SKM-1 (cell line): ENCODE measurements at regions not wholly inside any gene's neighbourhood (a gene's known extent, or its start where the extent isn't known, plus 50 kb on each side); places are given as distances from the start of the nearest gene placed in this dataset.
"Not testable (repeated sequence)": the region's sequence is repeated elsewhere in the genome, so short reads cannot be mapped to it uniquely, and the experiment has no call there.

Experiments used
- DNase-seq: peaks from one replicate; lab custom pipeline; 2025; ENCODE audit not compliant: unreplicated experiment; lab: John Stamatoyannopoulos, UW

- no peak for DNase-seq
Measured at GRCh38 chr12:111274777-111275176, 94.1 kb downstream of the PHETA1 start.

- no peak for DNase-seq
Measured at GRCh38 chr12:111271674-111272418, 97.0 kb downstream of the PHETA1 start.

GRCh38 chr12:111270774-111271173, 98.1 kb downstream of the PHETA1 start:
- DNase-seq, result no peak

- DNase-seq, result no peak
Measured at GRCh38 chr12:111270239-111270638, 98.7 kb downstream of the PHETA1 start.

GRCh38 chr12:111269718-111270117, 99.2 kb downstream of the PHETA1 start:
- no peak for DNase-seq

GRCh38 chr12:111268738-111269572, 99.9 kb downstream of the PHETA1 start:
- DNase-seq, result no peak

- no peak for DNase-seq
Measured at GRCh38 chr12:111267144-111267543, 101.8 kb downstream of the PHETA1 start.

- DNase-seq, result no peak
Measured at GRCh38 chr12:111261911-111262676, 106.8 kb downstream of the PHETA1 start.

- no peak for DNase-seq
Measured at GRCh38 chr12:111260732-111261131, 108.2 kb downstream of the PHETA1 start.

- no peak for DNase-seq
Measured at GRCh38 chr12:111259231-111259630, 109.7 kb downstream of the PHETA1 start.

GRCh38 chr12:111258081-111258480, 110.8 kb downstream of the PHETA1 start:
- not testable (repeated sequence) for DNase-seq

- no peak for DNase-seq
Measured at GRCh38 chr12:111257435-111257902, 111.4 kb downstream of the PHETA1 start.

GRCh38 chr12:111256629-111257434, 112.1 kb downstream of the PHETA1 start:
- DNase-seq, result no peak

- no peak for DNase-seq
Measured at GRCh38 chr12:111255261-111255660, 113.6 kb downstream of the PHETA1 start.

GRCh38 chr12:111254106-111254505, 114.8 kb downstream of the PHETA1 start:
- no peak for DNase-seq

GRCh38 chr12:111253213-111253612, 115.7 kb downstream of the PHETA1 start:
- DNase-seq, result no peak

- DNase-seq, result no peak
Measured at GRCh38 chr12:111251787-111252186, 117.1 kb downstream of the PHETA1 start.

- DNase-seq, result no peak
Measured at GRCh38 chr12:111251058-111251730, 117.7 kb downstream of the PHETA1 start.

GRCh38 chr12:111250251-111250881, 118.5 kb downstream of the PHETA1 start:
- DNase-seq, result no peak

- DNase-seq, result no peak
Measured at GRCh38 chr12:111249757-111250156, 119.1 kb downstream of the PHETA1 start.
